H1 (cell line): ENCODE measurements at regions not wholly inside any gene's neighbourhood (a gene's known extent, or its start where the extent isn't known, plus 50 kb on each side); places are given as distances from the start of the nearest gene placed in this dataset.

Source experiments
- CTCF ChIA-PET: fragments of 300-600 bp; sonication (Branson Sonifier 250); formaldehyde crosslinking; loops from one replicate; lab custom pipeline; 2021; ENCODE audit not compliant: partially characterized antibody; lab: Charles Lee
- POLR2A ChIA-PET: fragments of 300-600 bp; sonication (Branson Sonifier 250); formaldehyde crosslinking; loops from one replicate; lab custom pipeline; 2021; ENCODE audit warnings: inconsistent platforms; ENCODE audit not compliant: partially characterized antibody; lab: Charles Lee
- DNase-seq, 2 experiments: peaks; one replicate each; pipeline versions ENCODE4 v3.0.0 to v3.0.0-alpha.2; 2010 to 2022; ENCODE audit warnings: low spot score in 2 of 2, low read depth in 1 of 2, mixed read lengths in 1 of 2
- FAIRE-seq: peaks from 2 replicates; lab custom pipeline; 2011; peaks lifted over from hg19 to GRCh38; lab: Jason Lieb, UNC
- H2AFZ ChIP-seq: 2 replicates; pipeline ENCODE4 v1.8.1; 2012; ENCODE audit warnings: low read length, inconsistent platforms
- H2AK5ac ChIP-seq: 2 replicates; pipeline ENCODE4 v1.6.1; 2013; ENCODE audit warnings: low read depth, low read length
- H2BK120ac ChIP-seq: replicated peaks from 2 replicates; pipeline ENCODE3; 2013; ENCODE audit warnings: low read depth, low read length, inconsistent platforms
- H2BK12ac ChIP-seq: 2 replicates; pipeline ENCODE4 v1.6.1; 2013; ENCODE audit warnings: low read depth, low read length
- H2BK15ac ChIP-seq: 2 replicates; pipeline ENCODE4 v1.6.1; 2013; ENCODE audit warnings: low read length
- H2BK20ac ChIP-seq: 2 replicates; pipeline ENCODE4 v1.6.1; 2013; ENCODE audit warnings: low read length
- H2BK5ac ChIP-seq: 2 replicates; pipeline ENCODE4 v1.6.1; 2013; ENCODE audit warnings: low read depth, low read length
- H3K14ac ChIP-seq: 2 replicates; pipeline ENCODE4 v1.6.1; 2013; ENCODE audit warnings: inconsistent platforms; ENCODE audit not compliant: insufficient read length
- H3K18ac ChIP-seq: 2 replicates; pipeline ENCODE4 v1.6.1; 2013; ENCODE audit warnings: low read length; ENCODE audit errors: extremely low read depth
- H3K23ac ChIP-seq: 2 replicates; pipeline ENCODE4 v1.6.1; 2013; ENCODE audit warnings: inconsistent platforms; ENCODE audit not compliant: insufficient read length
- H3K23me2 ChIP-seq: 2 replicates; pipeline ENCODE4 v1.6.1; 2013; ENCODE audit warnings: low read depth, low read length
- H3K27ac ChIP-seq: 2 replicates; pipeline ENCODE4 v1.6.1; 2011; ENCODE audit warnings: low read depth, low read length, inconsistent platforms
- H3K27me3 ChIP-seq, 4 experiments: replicated peaks in 1 of 4; 1 replicate in 1 of 4; 2 replicates in 3 of 4; pipeline versions ENCODE4 v1.6.1 to v1.8.1; 2011 to 2013; ENCODE audit warnings: low read length in 3 of 4, mild to moderate bottlenecking in 3 of 4, inconsistent platforms in 2 of 4, mixed read lengths in 2 of 4, moderate library complexity in 1 of 4; ENCODE audit not compliant: control insufficient read depth in 3 of 4, insufficient read depth in 3 of 4; ENCODE audit errors: extremely low read depth in 1 of 4
- H3K36me3 ChIP-seq, 4 experiments: 2 replicates each; pipeline versions ENCODE4 v1.6.1 to v1.8.1; 2011 to 2013; ENCODE audit warnings: mild to moderate bottlenecking in 4 of 4, low read length in 3 of 4, moderate library complexity in 2 of 4, control low read depth in 1 of 4, inconsistent platforms in 1 of 4; ENCODE audit not compliant: insufficient read depth in 4 of 4, control insufficient read depth in 2 of 4
- H3K4ac ChIP-seq: replicated peaks from 2 replicates; pipeline ENCODE3; 2013; ENCODE audit warnings: low read length, low read depth, mixed read lengths, inconsistent platforms; ENCODE audit not compliant: insufficient read length
- H3K4me1 ChIP-seq, 4 experiments: replicated peaks in 1 of 4; 1 replicate in 1 of 4; 2 replicates in 3 of 4; pipeline versions ENCODE4 v1.6.1 to v1.8.1; 2011 to 2013; ENCODE audit warnings: low read length in 3 of 4, inconsistent platforms in 2 of 4, mixed read lengths in 1 of 4; ENCODE audit not compliant: insufficient read depth in 4 of 4, control insufficient read depth in 3 of 4
- H3K4me2 ChIP-seq, 2 experiments: 2 replicates each; pipeline versions ENCODE4 v1.6.1 to v1.8.1; 2011 to 2013; ENCODE audit warnings: low read depth in 2 of 2, low read length in 2 of 2, control low read depth in 1 of 2, inconsistent platforms in 1 of 2, mild to moderate bottlenecking in 1 of 2; ENCODE audit not compliant: insufficient read depth in 1 of 2
- H3K4me3 ChIP-seq, 4 experiments: fragments of 200-600, 300-600 bp in 1 of 4; sonication (generic), shearing (Covaris generic), sonication (Bioruptor Twin) in 1 of 4; 2 replicates each; pipeline versions ENCODE4 v1.5.1 to v1.8.1; 2011 to 2016; ENCODE audit warnings: low read length in 4 of 4, low read depth in 3 of 4, control low read depth in 2 of 4, inconsistent platforms in 2 of 4, mild to moderate bottlenecking in 2 of 4, mixed read lengths in 1 of 4, moderate library complexity in 1 of 4; ENCODE audit not compliant: insufficient read depth in 2 of 4; ENCODE audit errors: extremely low read depth in 1 of 4
- H3K56ac ChIP-seq: replicated peaks from 2 replicates; pipeline ENCODE3; 2013; ENCODE audit warnings: low read depth, mild to moderate bottlenecking, mixed read lengths, low read length, inconsistent platforms; ENCODE audit not compliant: insufficient read length
- H3K79me1 ChIP-seq: 2 replicates; pipeline ENCODE4 v1.6.1; 2013; ENCODE audit warnings: low read depth, low read length, control low read depth
- H3K79me2 ChIP-seq, 2 experiments: 2 replicates each; pipeline versions ENCODE4 v1.6.1 to v1.8.1; 2012 to 2013; ENCODE audit warnings: low read length in 2 of 2, mild to moderate bottlenecking in 2 of 2, inconsistent platforms in 1 of 2; ENCODE audit not compliant: insufficient read depth in 2 of 2, control insufficient read depth in 1 of 2
- H3K9ac ChIP-seq, 4 experiments: replicated peaks in 1 of 4; 1 replicate in 1 of 4; 2 replicates in 3 of 4; pipeline versions ENCODE4 v1.6.1 to v1.8.1; 2011 to 2013; ENCODE audit warnings: low read depth in 3 of 4, low read length in 3 of 4, control low read depth in 2 of 4, mild to moderate bottlenecking in 2 of 4, moderate library complexity in 2 of 4, inconsistent platforms in 1 of 4; ENCODE audit errors: extremely low read depth in 1 of 4
- H3K9me3 ChIP-seq, 2 experiments: 2 replicates each; pipeline versions ENCODE4 v1.6.1 to v1.8.1; 2012 to 2013; ENCODE audit warnings: mild to moderate bottlenecking in 2 of 2, moderate library complexity in 2 of 2, control low read depth in 1 of 2, inconsistent platforms in 1 of 2, low read depth in 1 of 2, low read length in 1 of 2, mixed read lengths in 1 of 2; ENCODE audit not compliant: insufficient read depth in 2 of 2
- H4K20me1 ChIP-seq, 2 experiments: replicated peaks in 1 of 2; 2 replicates each; pipeline versions ENCODE3 to v1.8.1; 2011 to 2013; ENCODE audit warnings: inconsistent platforms in 2 of 2, low read length in 2 of 2, mild to moderate bottlenecking in 1 of 2; ENCODE audit not compliant: insufficient read depth in 2 of 2, control insufficient read depth in 1 of 2
- H4K5ac ChIP-seq: 2 replicates; pipeline ENCODE4 v1.6.1; 2013; ENCODE audit warnings: low read length, low read depth, mixed read lengths, inconsistent platforms; ENCODE audit not compliant: insufficient read length
- H4K8ac ChIP-seq: 2 replicates; pipeline ENCODE4 v1.8.0; 2013; ENCODE audit warnings: mild to moderate bottlenecking, moderate library complexity, low read length, inconsistent platforms; ENCODE audit not compliant: insufficient read depth; ENCODE audit errors: extremely low read depth
- H4K91ac ChIP-seq: replicated peaks from 2 replicates; pipeline ENCODE3; 2013; ENCODE audit warnings: low read length, mixed read lengths, inconsistent platforms; ENCODE audit not compliant: insufficient read length
- SAP30 ChIP-seq: fragments of 300-600 bp; sonication (generic); IDR thresholded peaks from 2 replicates; pipeline ENCODE4 v1.7.1; 2012; ENCODE audit warnings: low read length, moderate library complexity, mild to moderate bottlenecking, inconsistent platforms; ENCODE audit not compliant: insufficient read depth, insufficient replicate concordance
- YY1 ChIP-seq: IDR thresholded peaks from 2 replicates; pipeline ENCODE4 v1.6.1; 2011; ENCODE audit warnings: low read depth, mild to moderate bottlenecking, low read length
- WGBS, 2 experiments: shearing (Covaris generic) in 1 of 2; methylation state at CpG; one replicate each; pipeline versions ENCODE4 v1.1.6 to v1.1.7; 2013 to 2015; ENCODE audit warnings: low lambda C conversion rate in 2 of 2, mixed read lengths in 2 of 2, inconsistent platforms in 1 of 2, low coverage in 1 of 2, missing lambda C conversion rate in 1 of 2; ENCODE audit not compliant: insufficient replicate concordance in 2 of 2, insufficient coverage in 1 of 2, insufficient read length in 1 of 2; ENCODE audit errors: extremely low coverage in 1 of 2, missing lambda C conversion rate in 1 of 2; 5-methylcytosine and 5-hydroxymethylcytosine counted together

- Histone ChIP-seq H2AK5ac (no peak overlapping the region), H3K9me3 (no peaks in the 10 kb centered on the region), H3K23me2 (no peaks in the 10 kb centered on the region), H3K14ac (no peak overlapping the region), H3K79me2 (no peaks in the 10 kb centered on the region), H4K8ac (no peak overlapping the region), H3K4ac (no peak overlapping the region), H3K4me1 (peaks cover 0 to 3% (median 0%) of the 10 kb centered on the region in 4 experiments; a peak in 1 of 7 replicates), H3K9ac (no peak overlapping the region), H3K27me3 (no peaks in the 10 kb centered on the region), H2BK120ac (no peak overlapping the region), H3K56ac (no peak overlapping the region), H2BK15ac (no peak overlapping the region), H2BK5ac (no peak overlapping the region), H3K4me3 (no peak overlapping the region), H2BK12ac (no peak overlapping the region), H3K23ac (no peak overlapping the region), H3K18ac (no peak overlapping the region), H4K91ac (no peak overlapping the region), H2BK20ac (no peak overlapping the region), H4K5ac (no peak overlapping the region), H3K27ac (no peak overlapping the region), H4K20me1 (no peaks in the 10 kb centered on the region), H3K36me3 (no peaks in the 10 kb centered on the region), H2AFZ (no peak overlapping the region), H3K79me1 (no peaks in the 10 kb centered on the region), H3K4me2 (no peak overlapping the region)
- ChIA-PET CTCF (interaction anchor here (0.6 kb wide), 1 partner anchor 114 kb away, joined by 3 read pairs; no protein-coding TSS in a partner anchor), POLR2A (no interaction called here)
- DNase-seq (no peak), FAIRE-seq (no peak)
- TF ChIP-seq SAP30 (no peak), YY1 (peak; percentile 45; the same call in 1 of the 2 replicates)
- 92% methylated on average over 1 of the region's 1 CpG; no CpG with 5 or more reads in 1 of the 2 experiments for WGBS, 2 experiments
These were observed 1132.7 kb downstream of the KCNT2 start for GRCh38 chr1:195475568-195475967.
